AML-193 (cell line): ENCODE measurements at regions not wholly inside any gene's neighbourhood (a gene's known extent, or its start where the extent isn't known, plus 50 kb on each side); places are given as distances from the start of the nearest gene placed in this dataset.
"Not testable (repeated sequence)": the region's sequence is repeated elsewhere in the genome, so short reads cannot be mapped to it uniquely, and the experiment has no call there.

ENCODE experiments used
- DNase-seq, 2 experiments: peaks; one replicate each; lab custom pipeline; 2025; lab: John Stamatoyannopoulos, UW

DNA sequence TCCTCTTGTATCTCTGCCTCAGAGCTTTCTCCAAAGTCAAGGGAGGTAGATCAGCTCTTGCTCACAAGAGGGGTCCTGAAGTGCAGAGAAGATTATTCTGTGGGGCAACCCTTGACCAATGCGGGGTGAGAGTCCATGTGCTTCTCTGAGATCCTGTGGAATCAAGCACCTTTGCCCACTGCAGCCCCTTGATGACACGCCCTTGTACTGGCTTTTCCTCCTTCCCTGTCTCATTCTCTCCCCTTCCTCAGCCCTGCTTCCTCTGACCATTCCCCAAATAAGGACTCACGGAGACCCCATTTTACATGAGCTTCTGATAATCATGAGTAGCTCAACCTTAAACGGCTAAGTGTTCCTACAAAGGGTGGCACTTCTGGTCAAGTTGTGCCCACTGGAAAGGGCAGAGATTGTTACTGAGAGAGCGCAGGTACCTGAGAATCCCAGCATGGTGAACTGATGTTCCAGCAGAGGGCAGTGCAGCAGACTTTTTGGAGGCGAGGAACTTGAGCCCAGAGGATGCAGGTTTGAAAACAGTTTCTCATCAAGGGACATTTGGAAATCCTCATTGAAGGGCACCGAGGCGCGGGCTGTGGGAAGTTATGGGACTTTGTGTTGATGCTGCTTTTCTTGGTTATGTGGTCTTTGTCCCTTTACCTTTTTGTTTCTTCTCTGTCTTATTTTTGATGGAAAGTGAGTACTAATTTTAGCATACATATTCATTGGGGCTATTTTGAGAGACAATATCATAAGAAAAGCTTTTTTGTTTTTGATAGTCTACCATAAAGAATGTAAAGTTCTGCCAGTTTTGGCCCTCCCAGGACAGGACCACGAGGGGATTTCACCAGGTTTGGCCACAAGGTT is 201.3 kb downstream of the RBM46 start:
- peak; percentile 10 to 13 for DNase-seq

GRCh38 chr4:154983714-154984113 is 202.6 kb downstream of the RBM46 start:
- no peak for DNase-seq

DNA sequence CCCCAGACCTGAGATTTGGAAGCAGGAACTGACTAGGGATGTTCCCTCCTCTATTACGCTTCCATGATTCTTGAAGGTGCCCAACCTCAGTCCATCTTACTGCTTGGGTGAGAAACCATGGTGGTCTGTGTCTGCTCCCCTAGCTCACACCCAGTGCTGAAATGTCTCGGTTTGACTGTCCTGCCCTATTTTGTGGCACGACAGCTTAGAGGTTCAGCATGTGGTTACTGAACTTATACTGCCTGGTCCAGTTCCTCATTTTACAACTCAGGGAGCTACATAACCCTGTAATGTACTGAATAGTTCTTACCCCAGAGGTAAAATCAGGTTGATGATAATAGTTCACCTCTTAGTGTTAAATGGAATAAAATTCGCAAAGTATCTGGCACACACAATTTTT is 203.1 kb downstream of the RBM46 start:
- no peak for DNase-seq

- DNase-seq: no peak
These were observed 203.5 kb downstream of the RBM46 start for GRCh38 chr4:154984616-154985015.

DNA sequence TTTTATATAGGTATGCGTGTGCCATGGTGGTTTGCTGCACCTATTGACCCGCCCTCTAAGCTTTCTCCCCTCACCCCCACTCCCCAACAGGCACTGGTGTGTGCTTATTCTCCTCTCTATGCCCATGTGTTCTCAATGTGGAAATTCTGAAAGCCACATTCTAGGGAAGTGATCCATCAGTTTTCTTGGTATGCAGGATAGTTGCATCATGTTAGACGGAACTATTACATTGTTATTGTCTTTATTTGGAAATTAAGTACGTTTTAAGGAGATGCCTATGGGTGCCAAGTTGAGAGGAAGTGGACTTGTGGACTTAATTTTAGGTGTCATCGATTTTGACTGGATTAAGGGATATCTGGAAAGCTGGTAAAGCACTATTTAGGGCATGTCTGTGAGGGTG is 204.6 kb downstream of the RBM46 start:
- no peak for DNase-seq

GRCh38 chr4:154988511-154988910 is 207.4 kb downstream of the RBM46 start:
- no peak for DNase-seq

GRCh38 chr4:154989511-154989910 is 208.4 kb downstream of the RBM46 start:
- DNase-seq: no peak

DNA sequence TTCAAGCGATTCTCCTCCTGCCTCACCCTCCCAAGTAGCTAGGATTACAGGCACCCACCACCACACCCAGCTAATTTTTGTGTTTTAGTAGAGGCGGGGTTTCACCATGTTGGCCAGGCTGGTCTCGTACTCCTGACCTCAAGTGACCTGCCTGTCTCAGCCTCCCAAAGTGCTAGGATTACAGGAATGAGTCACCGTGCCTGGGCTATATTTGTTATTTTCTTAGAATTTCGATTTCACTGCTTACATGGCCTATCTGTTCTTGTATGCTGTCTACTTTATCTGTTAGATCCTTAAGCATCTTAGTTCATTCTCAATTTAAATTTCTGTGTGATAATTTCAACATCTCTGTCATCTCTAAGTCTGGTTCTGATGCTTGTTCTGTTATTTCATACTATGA is 210.6 kb upstream of the NPY2R start:
- DNase-seq: not testable (repeated sequence)

DNA sequence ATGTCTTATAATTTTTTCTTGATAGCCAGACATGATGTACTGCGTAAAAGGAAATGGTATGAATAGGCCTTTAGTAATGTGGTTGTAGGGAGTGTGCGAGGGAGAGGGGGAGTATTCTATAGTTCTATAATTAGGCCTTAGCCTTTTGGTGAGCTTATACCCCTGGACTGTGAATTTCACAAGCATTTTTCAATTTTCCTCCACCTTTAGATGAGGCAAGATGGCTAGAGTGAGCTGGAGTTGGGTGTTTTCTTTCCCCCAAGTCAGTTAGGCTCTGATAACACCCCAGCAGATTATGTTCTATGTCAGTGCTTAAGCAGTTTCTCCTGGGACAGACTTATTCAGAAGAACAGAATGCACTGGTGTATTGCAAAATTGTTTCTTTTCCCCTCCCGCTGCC is 210.2 kb upstream of the NPY2R start:
- DNase-seq: no peak

GRCh38 chr4:154998773-154999172 is 209.7 kb upstream of the NPY2R start:
- no peak for DNase-seq

GRCh38 chr4:154999950-155000578 is 208.4 kb upstream of the NPY2R start:
- no peak for DNase-seq

GRCh38 chr4:155001251-155001650 is 207.2 kb upstream of the NPY2R start:
- DNase-seq: no peak

- DNase-seq: no peak
These were observed 202.9 kb upstream of the NPY2R start for GRCh38 chr4:155005395-155006090.

DNA sequence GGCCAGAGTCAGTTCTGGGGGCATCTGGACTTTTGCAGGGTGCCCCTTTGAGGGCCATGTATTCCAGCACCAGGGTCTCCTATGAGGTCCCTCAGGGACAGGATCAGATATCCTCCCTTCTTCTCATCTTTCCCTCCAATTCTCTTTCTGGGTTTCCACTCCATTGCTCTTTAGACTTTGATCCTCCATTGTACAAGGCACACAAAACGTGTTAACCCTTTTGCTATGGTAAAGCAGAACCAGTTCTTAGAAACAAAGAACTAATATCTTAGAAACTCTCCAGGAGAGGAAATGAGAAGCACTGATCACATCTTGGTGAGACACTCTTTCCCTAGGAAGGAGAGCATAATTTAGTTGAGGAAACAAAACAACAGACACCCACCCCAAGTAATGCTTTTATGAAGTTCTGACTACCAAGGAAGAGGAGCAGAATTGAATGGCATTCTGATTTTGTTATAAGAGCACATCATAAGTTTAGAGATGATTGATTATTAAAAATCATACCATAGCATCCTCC is 200.7 kb upstream of the NPY2R start:
- DNase-seq: no peak

DNA sequence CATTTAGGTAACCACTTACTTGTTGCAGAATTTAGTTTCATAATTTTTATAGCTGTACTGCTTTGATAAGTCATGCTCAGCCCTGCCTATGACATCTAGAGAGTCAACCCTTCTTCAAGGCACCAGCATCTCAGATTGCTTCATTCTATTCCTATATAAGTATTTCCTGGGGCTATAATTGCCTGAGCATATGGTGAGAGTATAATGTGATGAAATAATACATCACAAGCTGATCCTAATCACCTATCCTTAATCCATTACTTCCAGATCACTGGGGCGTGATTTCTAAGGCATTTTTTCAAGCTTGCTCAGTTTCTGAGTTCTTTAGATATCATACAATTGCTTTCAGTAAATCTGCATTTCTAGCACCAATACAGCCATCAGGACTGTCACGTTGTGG is 200.0 kb upstream of the NPY2R start:
- DNase-seq: no peak

DNA sequence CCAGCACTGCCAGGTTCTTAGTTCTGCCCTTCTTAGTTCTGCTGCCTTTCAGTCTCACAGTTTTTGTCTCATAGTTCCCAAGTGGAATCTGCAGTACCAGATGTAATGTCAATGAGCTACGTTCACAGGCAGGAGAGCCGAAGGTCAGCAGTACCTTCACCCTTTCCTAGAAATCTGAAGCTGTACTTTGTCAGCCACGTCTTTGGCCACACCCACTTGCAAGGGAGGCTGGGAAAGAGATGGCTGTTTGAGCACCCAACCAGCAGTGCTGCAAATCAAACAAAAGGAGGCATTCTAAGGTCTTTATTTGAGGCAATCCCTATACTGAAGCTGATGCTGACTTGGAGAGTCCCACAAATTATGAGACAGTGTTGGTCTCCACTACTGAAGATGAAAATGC is 199.1 kb upstream of the NPY2R start:
- DNase-seq: no peak

- DNase-seq: no peak
These were observed 198.1 kb upstream of the NPY2R start for GRCh38 chr4:155010376-155010775.

- DNase-seq: no peak
These were observed 197.2 kb upstream of the NPY2R start for GRCh38 chr4:155011163-155011780.

GRCh38 chr4:155012469-155012868 is 196.0 kb upstream of the NPY2R start:
- no peak for DNase-seq

GRCh38 chr4:155017426-155017825 is 191.0 kb upstream of the NPY2R start:
- DNase-seq: no peak

GRCh38 chr4:155025762-155026457 is 182.5 kb upstream of the NPY2R start:
- DNase-seq: peak in 1 of 2 experiments; percentile 15

- no peak for DNase-seq
These were observed 181.7 kb upstream of the NPY2R start for GRCh38 chr4:155026715-155027114.
